ENCODE measurements at regions not wholly inside any gene's neighbourhood (a gene's known extent, or its start where the extent isn't known, plus 50 kb on each side); places are given as distances from the start of the nearest gene placed in this dataset.

DNA sequence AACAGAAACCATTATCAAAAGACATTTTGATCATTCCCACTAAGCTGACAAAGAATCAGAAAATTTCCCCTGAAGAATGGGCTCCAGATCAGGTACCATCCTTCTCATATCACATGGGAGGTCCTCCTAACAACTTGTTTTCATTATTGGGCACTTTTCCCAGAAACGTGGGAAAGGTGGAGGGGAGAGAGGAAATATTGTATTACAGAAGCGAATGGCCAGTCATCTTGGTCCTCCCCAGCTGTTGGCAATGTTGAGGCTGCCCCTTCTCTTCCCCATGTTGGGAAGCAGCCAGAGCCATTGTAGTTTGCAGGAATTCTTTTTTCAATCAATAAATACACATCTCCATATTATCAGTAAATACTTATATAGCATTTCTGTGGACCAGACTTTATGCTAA is 126.2 kb upstream of the ZNF608 start:
- Mint-ChIP-seq H3K27ac (no peak overlapping the region), H3K36me3 (no peaks in the 10 kb centered on the region), H3K9me3 (no peaks in the 10 kb centered on the region), H3K4me3 (no peak overlapping the region), H3K27me3 (no peaks in the 10 kb centered on the region), H3K4me1 (no peaks in the 10 kb centered on the region)
- CTCF ChIA-PET, result no interaction called here
- DNase-seq, result no peak

DNA sequence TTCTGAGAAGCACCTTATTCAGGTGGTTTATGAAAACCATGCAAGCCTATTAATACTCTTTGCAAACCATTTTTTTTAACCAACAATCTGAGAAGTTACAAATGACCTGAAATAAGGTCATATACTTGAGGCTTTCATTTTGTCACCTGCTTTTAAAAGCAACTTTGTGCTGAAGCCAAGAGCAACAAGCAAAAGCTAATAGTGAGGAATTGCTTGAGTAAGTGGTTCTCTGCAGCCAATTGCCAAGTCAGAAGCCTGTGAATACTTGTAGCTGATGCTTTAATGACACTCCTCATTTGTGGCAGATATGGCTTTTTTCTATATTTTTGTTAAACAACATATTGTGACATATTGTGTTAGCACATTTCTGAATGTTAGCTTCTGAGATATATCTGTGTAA is 126.7 kb upstream of the ZNF608 start:
- H3K4me3 Mint-ChIP-seq, result no peak overlapping the region
- no peaks in the 10 kb centered on the region for H3K4me1 Mint-ChIP-seq
- H3K27ac Mint-ChIP-seq, result no peak overlapping the region
- H3K9me3 Mint-ChIP-seq, result no peaks in the 10 kb centered on the region
- CTCF ChIA-PET, result no interaction called here
- no peaks in the 10 kb centered on the region for H3K36me3 Mint-ChIP-seq
- no peak for DNase-seq
- no peaks in the 10 kb centered on the region for H3K27me3 Mint-ChIP-seq

DNA sequence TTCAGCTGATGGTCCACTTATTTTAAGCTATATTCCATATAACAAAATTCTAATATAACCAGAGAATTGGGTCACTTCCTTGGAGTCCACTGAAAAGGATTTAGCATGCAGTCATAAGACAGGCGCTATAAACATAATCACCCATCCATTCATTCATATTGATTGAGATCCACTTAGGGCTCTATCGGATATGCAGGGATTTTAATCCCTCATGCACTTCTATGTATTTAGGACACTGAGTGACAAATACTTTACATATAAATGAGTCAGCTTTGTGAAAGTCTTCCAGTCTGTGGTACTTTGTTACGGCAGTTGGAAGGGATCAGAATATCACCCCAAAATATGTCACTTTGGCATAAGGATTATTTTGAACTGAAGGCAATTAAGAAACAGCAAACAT is 127.3 kb upstream of the ZNF608 start:
- no peaks in the 10 kb centered on the region for H3K36me3 Mint-ChIP-seq
- H3K9me3 Mint-ChIP-seq, result no peaks in the 10 kb centered on the region
- CTCF ChIA-PET, result no interaction called here
- no peak overlapping the region for H3K4me3 Mint-ChIP-seq
- DNase-seq, result no peak
- H3K4me1 Mint-ChIP-seq, result no peaks in the 10 kb centered on the region
- no peaks in the 10 kb centered on the region for H3K27me3 Mint-ChIP-seq
- H3K27ac Mint-ChIP-seq, result no peak overlapping the region

GRCh38 chr5:124876566-124876965 is 130.1 kb upstream of the ZNF608 start:
- no peaks in the 10 kb centered on the region for H3K27me3 Mint-ChIP-seq
- no peaks in the 10 kb centered on the region for H3K36me3 Mint-ChIP-seq
- CTCF ChIA-PET, result no interaction called here
- DNase-seq, result no peak
- H3K9me3 Mint-ChIP-seq, result no peaks in the 10 kb centered on the region
- no peak overlapping the region for H3K27ac Mint-ChIP-seq
- H3K4me1 Mint-ChIP-seq, result no peaks in the 10 kb centered on the region
- H3K4me3 Mint-ChIP-seq, result no peak overlapping the region

DNA sequence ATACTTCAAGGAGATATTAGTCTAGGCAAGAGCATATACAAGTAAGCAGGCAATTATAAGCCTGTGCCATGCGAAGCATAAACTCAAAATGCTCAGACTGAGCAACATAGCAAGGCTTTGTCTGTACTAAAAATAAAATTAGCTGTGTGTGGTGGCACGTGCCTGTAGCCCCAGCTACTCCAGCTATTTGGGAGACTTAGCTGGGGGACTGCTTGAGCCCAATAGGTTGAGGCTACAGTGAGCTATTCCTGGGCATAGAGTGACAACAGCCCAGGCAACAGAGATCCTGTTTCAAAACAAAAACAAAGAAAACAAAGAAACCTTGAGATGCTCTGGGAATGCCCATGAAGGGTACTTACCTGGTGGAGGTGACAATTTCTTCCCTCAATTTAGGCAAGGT is 130.5 kb upstream of the ZNF608 start:
- H3K36me3 Mint-ChIP-seq, result no peaks in the 10 kb centered on the region
- CTCF ChIA-PET, result no interaction called here
- no peak overlapping the region for H3K27ac Mint-ChIP-seq
- H3K9me3 Mint-ChIP-seq, result no peaks in the 10 kb centered on the region
- no peak for DNase-seq
- no peak overlapping the region for H3K4me3 Mint-ChIP-seq
- no peaks in the 10 kb centered on the region for H3K4me1 Mint-ChIP-seq
- no peaks in the 10 kb centered on the region for H3K27me3 Mint-ChIP-seq

- Mint-ChIP-seq H3K27ac (no peak overlapping the region), H3K9me3 (no peaks in the 10 kb centered on the region), H3K27me3 (no peaks in the 10 kb centered on the region), H3K4me1 (no peaks in the 10 kb centered on the region), H3K4me3 (no peak overlapping the region), H3K36me3 (no peaks in the 10 kb centered on the region)
- CTCF ChIA-PET, result no interaction called here
- no peak for DNase-seq
Observed at GRCh38 chr5:124877501-124878146, 131.2 kb upstream of the ZNF608 start.

- H3K4me3 Mint-ChIP-seq, result no peak overlapping the region
- H3K9me3 Mint-ChIP-seq, result no peaks in the 10 kb centered on the region
- DNase-seq, result no peak
- no peak overlapping the region for H3K27ac Mint-ChIP-seq
- H3K4me1 Mint-ChIP-seq, result no peaks in the 10 kb centered on the region
- CTCF ChIA-PET, result no interaction called here
- H3K36me3 Mint-ChIP-seq, result no peaks in the 10 kb centered on the region
- no peaks in the 10 kb centered on the region for H3K27me3 Mint-ChIP-seq
Observed at GRCh38 chr5:124878583-124879342, 132.3 kb upstream of the ZNF608 start.

DNA sequence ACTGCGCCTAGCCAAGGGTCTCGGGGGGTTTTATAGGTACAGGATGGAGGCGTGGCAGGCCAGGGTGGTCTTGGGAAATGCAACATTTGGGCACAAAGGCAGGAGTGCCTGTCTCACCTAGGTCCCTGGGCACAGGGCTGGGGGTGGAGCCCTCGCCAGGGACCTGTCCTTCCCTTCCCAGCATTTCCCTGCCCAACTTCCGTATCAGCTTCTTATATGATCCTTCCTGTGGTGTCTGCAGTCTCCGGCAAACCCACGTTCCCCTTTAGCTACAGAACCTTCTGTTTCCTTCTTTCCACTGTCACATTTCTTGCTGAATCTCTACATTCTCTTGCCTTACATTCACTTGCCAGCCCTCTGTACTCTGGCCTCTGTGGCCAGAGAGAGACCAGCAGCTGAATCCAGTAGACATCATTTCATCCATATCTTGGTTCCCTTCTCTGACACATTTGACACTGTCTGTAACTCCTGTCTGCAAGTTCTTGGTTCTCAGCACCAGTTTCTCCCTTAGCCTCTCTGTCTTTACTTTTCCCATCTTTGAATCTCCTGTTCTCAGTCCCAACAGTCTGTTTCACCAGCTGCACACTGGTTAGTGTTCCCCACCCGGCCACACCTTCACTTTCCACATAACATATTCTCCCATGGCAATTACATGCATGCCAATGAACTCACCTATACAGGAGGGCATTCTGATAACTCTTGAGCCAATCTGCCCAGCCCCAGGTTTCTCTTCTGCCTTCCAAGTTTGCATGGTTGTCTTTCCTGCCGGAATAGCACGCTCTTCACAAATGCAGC is 134.7 kb upstream of the ZNF608 start:
- Mint-ChIP-seq H3K9me3 (no peaks in the 10 kb centered on the region), H3K27me3 (no peaks in the 10 kb centered on the region), H3K4me3 (no peak overlapping the region), H3K27ac (no peak overlapping the region), H3K36me3 (no peaks in the 10 kb centered on the region), H3K4me1 (no peaks in the 10 kb centered on the region)
- no peak for DNase-seq
- CTCF ChIA-PET, result no interaction called here

DNA sequence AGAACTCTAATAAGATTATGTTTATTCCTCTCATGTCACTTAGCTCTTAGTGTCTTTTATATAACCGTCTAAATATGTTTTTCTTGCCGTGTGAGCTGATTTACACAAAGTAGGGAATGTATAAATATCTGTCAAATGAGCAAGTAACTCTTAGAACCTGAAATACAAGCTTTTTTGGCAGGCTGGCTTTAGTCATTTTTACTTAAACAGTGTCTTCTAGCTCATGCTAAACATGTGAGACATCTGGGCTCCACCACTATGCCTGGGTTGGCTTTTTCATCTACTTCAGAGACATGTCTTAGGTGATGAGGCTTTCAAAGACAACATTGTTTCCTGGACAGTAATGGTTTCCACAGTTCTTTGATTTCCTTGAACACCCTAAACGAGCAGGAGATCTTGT is 137.2 kb upstream of the ZNF608 start:
- H3K4me1 Mint-ChIP-seq, result no peaks in the 10 kb centered on the region
- no peaks in the 10 kb centered on the region for H3K36me3 Mint-ChIP-seq
- H3K4me3 Mint-ChIP-seq, result no peak overlapping the region
- no peak overlapping the region for H3K27ac Mint-ChIP-seq
- CTCF ChIA-PET, result no interaction called here
- no peaks in the 10 kb centered on the region for H3K9me3 Mint-ChIP-seq
- H3K27me3 Mint-ChIP-seq, result no peaks in the 10 kb centered on the region
- no peak for DNase-seq

GRCh38 chr5:124884114-124884513 is 137.7 kb upstream of the ZNF608 start:
- Mint-ChIP-seq H3K36me3 (no peaks in the 10 kb centered on the region), H3K4me1 (no peaks in the 10 kb centered on the region), H3K9me3 (no peaks in the 10 kb centered on the region), H3K27me3 (no peaks in the 10 kb centered on the region), H3K4me3 (no peak overlapping the region), H3K27ac (no peak overlapping the region)
- CTCF ChIA-PET, result no interaction called here
- DNase-seq, result no peak

- Mint-ChIP-seq H3K36me3 (no peaks in the 10 kb centered on the region), H3K27ac (no peak overlapping the region)
- CTCF ChIA-PET, result no interaction called here
Observed at GRCh38 chr5:124885490-124885889, 139.1 kb upstream of the ZNF608 start.

GRCh38 chr5:124887223-124887622 is 140.8 kb upstream of the ZNF608 start:
- H3K9me3 Mint-ChIP-seq, result peaks cover 5% of the 10 kb centered on the region
- CTCF ChIA-PET, result no interaction called here
- DNase-seq, result no peak
- no peak overlapping the region for H3K4me3 Mint-ChIP-seq
- H3K27me3 Mint-ChIP-seq, result no peaks in the 10 kb centered on the region
- no peaks in the 10 kb centered on the region for H3K4me1 Mint-ChIP-seq
- H3K27ac Mint-ChIP-seq, result no peak overlapping the region
- H3K36me3 Mint-ChIP-seq, result no peaks in the 10 kb centered on the region

More at GRCh38 chr5:124885490-124885889, 139.1 kb upstream of the ZNF608 start:
- no peaks in the 10 kb centered on the region for H3K4me1 Mint-ChIP-seq
- no peak overlapping the region for H3K4me3 Mint-ChIP-seq
- no peaks in the 10 kb centered on the region for H3K9me3 Mint-ChIP-seq
- no peaks in the 10 kb centered on the region for H3K27me3 Mint-ChIP-seq
- DNase-seq, result no peak

GRCh38 chr5:124888050-124888506 is 141.6 kb upstream of the ZNF608 start:
- no peak overlapping the region for H3K4me3 Mint-ChIP-seq
- CTCF ChIA-PET, result no interaction called here
- peaks cover 8% of the 10 kb centered on the region for H3K9me3 Mint-ChIP-seq
- DNase-seq, result no peak
- no peaks in the 10 kb centered on the region for H3K36me3 Mint-ChIP-seq
- no peak overlapping the region for H3K27ac Mint-ChIP-seq
- H3K27me3 Mint-ChIP-seq, result no peaks in the 10 kb centered on the region
- H3K4me1 Mint-ChIP-seq, result no peaks in the 10 kb centered on the region

DNA sequence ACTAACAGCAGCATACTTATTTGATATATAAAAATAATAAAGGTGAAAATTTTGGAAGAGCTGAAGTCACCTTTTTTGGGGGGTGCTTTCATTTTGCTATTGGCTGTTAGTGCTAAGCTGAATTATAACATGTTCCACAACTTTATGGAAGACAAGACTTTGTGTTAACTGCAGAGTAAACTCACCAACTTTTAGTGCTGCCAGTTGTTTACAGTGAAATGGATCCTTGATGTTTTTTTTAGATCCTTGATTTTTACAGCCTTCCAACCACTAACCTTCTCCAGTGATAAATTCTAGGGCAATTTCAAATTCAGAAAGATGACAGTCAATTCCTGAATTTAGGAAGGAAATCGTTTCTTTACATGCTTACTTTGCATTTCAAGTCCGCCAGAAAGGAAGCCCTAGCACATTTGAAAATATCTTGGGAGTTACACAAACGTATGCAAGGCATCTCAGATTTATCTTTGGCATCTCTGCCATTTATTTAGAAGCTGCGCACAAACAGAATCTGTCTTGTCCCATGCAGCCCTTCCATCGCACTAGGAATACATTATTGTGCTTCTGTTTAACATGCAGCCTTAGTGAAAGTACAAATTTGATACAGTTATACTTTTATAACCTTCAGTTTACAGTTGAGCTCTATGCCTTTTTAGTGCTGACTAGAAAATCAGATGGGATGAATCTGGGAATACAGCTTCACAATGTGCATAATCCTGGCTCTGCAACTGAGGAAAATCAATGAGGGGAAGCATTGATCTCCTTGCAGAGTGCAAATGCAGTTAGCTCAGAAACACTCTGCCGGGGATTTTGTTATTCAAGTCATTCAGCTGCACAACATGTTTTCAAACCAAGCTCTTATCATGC is 142.4 kb upstream of the ZNF608 start:
- H3K4me3 Mint-ChIP-seq, result no peak overlapping the region
- H3K9me3 Mint-ChIP-seq, result peaks cover 10% of the 10 kb centered on the region
- no peak overlapping the region for H3K27ac Mint-ChIP-seq

More for the DNA sequence above, 142.4 kb upstream of the ZNF608 start:
- CTCF ChIA-PET, result no interaction called here
- DNase-seq, result no peak
- H3K4me1 Mint-ChIP-seq, result no peaks in the 10 kb centered on the region
- H3K27me3 Mint-ChIP-seq, result no peaks in the 10 kb centered on the region
- H3K36me3 Mint-ChIP-seq, result no peaks in the 10 kb centered on the region
